ENCODE measurements at regions not wholly inside any gene's neighbourhood (a gene's known extent, or its start where the extent isn't known, plus 50 kb on each side); places are given as distances from the start of the nearest gene placed in this dataset.
"Not testable (repeated sequence)": the region's sequence is repeated elsewhere in the genome, so short reads cannot be mapped to it uniquely, and the experiment has no call there.

- TF ChIP-seq CTCF (conservative IDR thresholded peaks at IDR 0.05) (no peak), ZFX (IDR thresholded peaks at IDR 0.05) (no peak)
- no peak overlapping the region for H3K27ac ChIP-seq
These were observed 95.2 kb downstream of the LARP7 start for GRCh38 chr4:112732142-112732541.

GRCh38 chr4:112735474-112735951, 98.6 kb downstream of the LARP7 start:
- no peak for TF ChIP-seq ZFX (IDR thresholded peaks at IDR 0.05)
- TF ChIP-seq CTCF (conservative IDR thresholded peaks at IDR 0.05): no peak
- H3K27ac ChIP-seq: no peak overlapping the region

GRCh38 chr4:112736718-112737135, 99.8 kb downstream of the LARP7 start:
- H3K27ac ChIP-seq: no peak overlapping the region
- no peak for TF ChIP-seq ZFX (IDR thresholded peaks at IDR 0.05)
- TF ChIP-seq CTCF (conservative IDR thresholded peaks at IDR 0.05): no peak

DNA sequence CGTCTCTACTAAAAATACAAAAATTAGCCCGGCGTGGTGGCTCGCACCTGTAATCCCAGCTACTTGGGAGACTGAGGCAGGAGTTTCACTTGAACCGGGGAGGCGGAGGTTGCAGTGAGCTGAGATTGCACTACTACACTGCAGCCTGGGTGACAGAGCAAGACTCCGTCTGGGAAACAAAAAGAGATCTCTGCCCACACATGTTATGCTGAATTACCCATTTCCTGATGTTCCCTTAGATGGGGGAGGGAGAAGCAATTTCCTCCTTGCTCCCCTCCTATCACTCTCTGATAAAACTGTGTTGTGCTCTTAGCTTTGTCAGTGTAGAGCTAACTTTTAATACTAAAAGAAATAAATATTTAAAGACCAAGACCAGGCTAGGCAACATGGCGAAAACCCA, 102.5 kb downstream of the LARP7 start:
- no peak overlapping the region for H3K27ac ChIP-seq
- TF ChIP-seq ZFX (IDR thresholded peaks at IDR 0.05): no peak
- no peak for TF ChIP-seq CTCF (conservative IDR thresholded peaks at IDR 0.05)

GRCh38 chr4:112747036-112747435, 110.1 kb downstream of the LARP7 start:
- no peak for TF ChIP-seq CTCF (conservative IDR thresholded peaks at IDR 0.05)
- TF ChIP-seq ZFX (IDR thresholded peaks at IDR 0.05): no peak
- no peak overlapping the region for H3K27ac ChIP-seq

DNA sequence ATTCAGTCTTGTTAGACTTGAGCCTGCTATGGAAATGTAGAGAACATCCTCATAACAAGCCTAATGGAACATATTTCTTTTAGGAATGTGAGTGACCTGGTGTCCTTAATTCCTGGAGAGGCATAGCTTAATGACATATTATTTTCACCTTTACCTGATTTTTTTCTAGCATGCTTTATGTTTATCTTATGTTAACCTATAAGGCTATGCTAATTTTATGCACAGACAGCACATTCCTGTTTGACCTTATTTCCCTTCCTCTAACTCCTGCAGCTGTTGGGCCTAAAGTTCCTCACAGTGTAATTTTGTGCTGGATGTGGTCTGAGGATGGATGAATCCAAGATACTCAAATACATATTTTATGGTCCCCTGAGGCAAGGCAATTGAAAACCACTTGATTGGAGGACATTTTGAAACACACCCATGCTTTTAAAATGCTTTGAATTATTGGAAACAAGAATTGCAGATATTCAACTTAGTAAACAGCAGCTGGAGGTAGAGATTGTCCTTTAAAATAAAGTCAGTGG, 111.5 kb downstream of the LARP7 start:
- H3K27ac ChIP-seq: no peak overlapping the region
- no peak for TF ChIP-seq CTCF (conservative IDR thresholded peaks at IDR 0.05)
- TF ChIP-seq ZFX (IDR thresholded peaks at IDR 0.05): no peak

GRCh38 chr4:112750749-112751148, 113.8 kb downstream of the LARP7 start:
- H3K27ac ChIP-seq: not testable (repeated sequence)

- H3K27ac ChIP-seq: no peak overlapping the region
- no peak for TF ChIP-seq CTCF (conservative IDR thresholded peaks at IDR 0.05)
These were observed 114.5 kb downstream of the LARP7 start for GRCh38 chr4:112751447-112751846.
